ENCODE measurements at regions not wholly inside any gene's neighbourhood (a gene's known extent, or its start where the extent isn't known, plus 50 kb on each side); places are given as distances from the start of the nearest gene placed in this dataset.

DNA sequence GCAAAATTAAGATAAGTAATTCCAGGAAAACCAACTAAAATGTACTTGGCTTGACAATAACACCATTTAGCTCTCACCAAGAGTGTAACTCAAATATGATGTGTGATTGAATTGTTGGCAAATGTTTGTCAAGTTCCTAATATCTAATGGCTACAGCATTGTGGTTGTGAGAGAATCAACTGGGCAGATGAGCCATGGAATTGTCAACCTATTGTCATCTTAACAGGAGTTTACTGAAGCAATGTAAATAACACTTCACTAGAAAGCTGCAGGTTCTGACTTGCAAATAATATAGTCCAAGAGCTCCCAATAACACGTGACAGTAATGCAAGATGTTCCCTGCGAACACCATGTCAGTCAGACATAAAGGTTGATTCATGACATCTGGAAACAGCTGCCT lies 495.2 kb upstream of the MEIS1 start:
- peaks cover 7% of the 10 kb centered on the region for H3K9me3 Mint-ChIP-seq (ENCODE audit: unreplicated experiment)
- no peak for DNase-seq (ENCODE audit: unreplicated experiment)
- H3K27ac Mint-ChIP-seq (ENCODE audit: low read depth, unreplicated experiment): no peak overlapping the region
- TF ChIP-seq, protein P1, sequence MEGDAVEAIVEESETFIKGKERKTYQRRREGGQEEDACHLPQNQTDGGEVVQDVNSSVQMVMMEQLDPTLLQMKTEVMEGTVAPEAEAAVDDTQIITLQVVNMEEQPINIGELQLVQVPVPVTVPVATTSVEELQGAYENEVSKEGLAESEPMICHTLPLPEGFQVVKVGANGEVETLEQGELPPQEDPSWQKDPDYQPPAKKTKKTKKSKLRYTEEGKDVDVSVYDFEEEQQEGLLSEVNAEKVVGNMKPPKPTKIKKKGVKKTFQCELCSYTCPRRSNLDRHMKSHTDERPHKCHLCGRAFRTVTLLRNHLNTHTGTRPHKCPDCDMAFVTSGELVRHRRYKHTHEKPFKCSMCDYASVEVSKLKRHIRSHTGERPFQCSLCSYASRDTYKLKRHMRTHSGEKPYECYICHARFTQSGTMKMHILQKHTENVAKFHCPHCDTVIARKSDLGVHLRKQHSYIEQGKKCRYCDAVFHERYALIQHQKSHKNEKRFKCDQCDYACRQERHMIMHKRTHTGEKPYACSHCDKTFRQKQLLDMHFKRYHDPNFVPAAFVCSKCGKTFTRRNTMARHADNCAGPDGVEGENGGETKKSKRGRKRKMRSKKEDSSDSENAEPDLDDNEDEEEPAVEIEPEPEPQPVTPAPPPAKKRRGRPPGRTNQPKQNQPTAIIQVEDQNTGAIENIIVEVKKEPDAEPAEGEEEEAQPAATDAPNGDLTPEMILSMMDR (IDR thresholded peaks at IDR 0.05; ENCODE audit: unreplicated experiment): no peak
- POLR2A ChIA-PET: interaction anchor here (0.6 to 1.1 kb wide), 3 partner anchors 12 to 809 kb away, joined by 3 to 4 read pairs (median 4); no protein-coding TSS in a partner anchor
- no TSS peak for BruUV-seq (replicated peaks)
- no peak overlapping the region for H3K4me3 Mint-ChIP-seq (ENCODE audit: unreplicated experiment)
- H3K4me1 Mint-ChIP-seq (ENCODE audit: insufficient read depth, unreplicated experiment): peaks cover 18% of the 10 kb centered on the region
- peaks cover 17% of the 10 kb centered on the region for H3K27me3 Mint-ChIP-seq (ENCODE audit: insufficient read depth, unreplicated experiment)
- CTCF ChIA-PET: interaction anchor here (0.7 to 0.8 kb wide), 2 partner anchors 18 to 125 kb away, joined by 3 to 6 read pairs; no protein-coding TSS in a partner anchor
- no peaks in the 10 kb centered on the region for H3K36me3 Mint-ChIP-seq (ENCODE audit: insufficient read depth, unreplicated experiment)
- intact Hi-C loops (cut with micrococcal nuclease): no loop called here

- H3K9me3 Mint-ChIP-seq (ENCODE audit: unreplicated experiment): no peaks in the 10 kb centered on the region
- BruUV-seq (replicated peaks): no TSS peak
- CTCF ChIA-PET: interaction anchor here (0.7 kb wide), 1 partner anchor 19 kb away, joined by 3 read pairs; no protein-coding TSS in a partner anchor
- H3K4me3 Mint-ChIP-seq (ENCODE audit: unreplicated experiment): no peak overlapping the region
- peaks cover 30% of the 10 kb centered on the region for H3K27me3 Mint-ChIP-seq (ENCODE audit: insufficient read depth, unreplicated experiment)
- intact Hi-C loops (cut with micrococcal nuclease): no loop called here
- no peak overlapping the region for H3K27ac Mint-ChIP-seq (ENCODE audit: low read depth, unreplicated experiment)
- peaks cover 18% of the 10 kb centered on the region for H3K4me1 Mint-ChIP-seq (ENCODE audit: insufficient read depth, unreplicated experiment)
- TF ChIP-seq, protein P1 (IDR thresholded peaks at IDR 0.05; ENCODE audit: unreplicated experiment): no peak
- DNase-seq (ENCODE audit: unreplicated experiment): peak; percentile 52
- H3K36me3 Mint-ChIP-seq (ENCODE audit: insufficient read depth, unreplicated experiment): no peaks in the 10 kb centered on the region
- POLR2A ChIA-PET: interaction anchor here (0.6 to 1.5 kb wide), 5 partner anchors 15 to 425 kb away, joined by 3 to 5 read pairs (median 4); no protein-coding TSS in a partner anchor
Observed at GRCh38 chr2:65937379-65938160, 497.4 kb upstream of the MEIS1 start.

DNA sequence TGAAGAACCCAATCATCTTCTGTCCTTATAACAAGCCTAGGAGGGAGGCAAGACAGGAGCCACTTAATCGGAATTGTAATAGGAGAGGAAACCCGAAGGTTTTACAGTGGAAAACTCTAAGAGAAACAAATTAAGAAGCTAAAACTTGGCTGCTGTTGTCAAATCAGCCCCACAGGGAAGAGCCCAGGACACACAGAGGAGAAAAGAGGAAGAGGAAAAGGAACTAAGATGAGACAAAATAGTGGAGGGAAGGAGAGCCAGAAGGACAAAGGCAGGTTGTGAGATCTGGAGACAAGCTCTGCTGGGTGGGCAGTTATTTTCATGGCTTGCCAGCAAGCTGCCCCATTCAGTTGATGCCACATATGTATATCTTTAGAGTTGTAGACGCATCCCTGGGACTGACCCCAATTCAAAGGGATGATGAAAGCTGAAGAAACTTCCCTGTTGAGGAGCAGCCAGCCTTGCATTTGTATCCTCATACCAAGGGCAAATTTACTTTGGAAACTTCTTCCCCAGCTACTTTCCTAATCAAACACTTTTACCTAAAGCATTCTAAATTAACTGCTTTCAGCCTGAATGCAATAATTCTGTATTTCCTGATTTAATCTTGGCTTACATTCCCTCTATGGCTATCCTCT lies 499.8 kb upstream of the MEIS1 start:
- Mint-ChIP-seq H3K36me3 (ENCODE audit: insufficient read depth, unreplicated experiment) (no peaks in the 10 kb centered on the region), H3K27me3 (ENCODE audit: insufficient read depth, unreplicated experiment) (peaks cover 30% of the 10 kb centered on the region), H3K4me1 (ENCODE audit: insufficient read depth, unreplicated experiment) (peaks cover 18% of the 10 kb centered on the region), H3K9me3 (ENCODE audit: unreplicated experiment) (no peaks in the 10 kb centered on the region), H3K27ac (ENCODE audit: low read depth, unreplicated experiment) (no peak overlapping the region), H3K4me3 (ENCODE audit: unreplicated experiment) (no peak overlapping the region)
- intact Hi-C loops (cut with micrococcal nuclease): no loop called here
- TF ChIP-seq, protein P1 (IDR thresholded peaks at IDR 0.05; ENCODE audit: unreplicated experiment): no peak
- ChIA-PET POLR2A (no interaction called here), CTCF (interaction anchor here (0.6 kb wide), 2 partner anchors 13 to 109 kb away, joined by 3 read pairs; no protein-coding TSS in a partner anchor)
- no TSS peak for BruUV-seq (replicated peaks)
- DNase-seq (ENCODE audit: unreplicated experiment): no peak

DNA sequence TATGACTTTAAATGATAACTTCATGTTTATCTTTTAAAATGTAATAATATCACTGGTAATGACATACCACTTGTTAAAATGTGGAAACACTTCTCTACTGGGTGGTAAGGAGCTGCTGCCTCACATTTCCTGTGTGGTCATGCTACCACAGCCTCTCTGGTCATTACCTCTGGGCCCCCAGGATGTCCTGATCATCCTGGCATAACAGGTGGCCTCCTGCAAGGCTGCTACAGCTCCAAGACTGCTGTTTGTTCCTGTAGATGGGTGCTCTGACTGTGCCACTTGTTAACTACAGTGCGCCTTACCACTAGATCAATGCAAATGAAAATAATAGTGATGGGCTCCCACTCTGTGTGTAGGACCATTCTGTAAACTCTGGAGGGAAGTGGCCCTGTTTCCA lies 500.2 kb upstream of the SPRED2 start:
- no peaks in the 10 kb centered on the region for H3K36me3 Mint-ChIP-seq (ENCODE audit: insufficient read depth, unreplicated experiment)
- BruUV-seq (replicated peaks): no TSS peak

More for the DNA sequence above, 500.2 kb upstream of the SPRED2 start:
- Mint-ChIP-seq H3K4me1 (ENCODE audit: insufficient read depth, unreplicated experiment) (peaks cover 4% of the 10 kb centered on the region), H3K27ac (ENCODE audit: low read depth, unreplicated experiment) (no peak overlapping the region), H3K4me3 (ENCODE audit: unreplicated experiment) (no peak overlapping the region), H3K27me3 (ENCODE audit: insufficient read depth, unreplicated experiment) (peaks cover 30% of the 10 kb centered on the region), H3K9me3 (ENCODE audit: unreplicated experiment) (no peaks in the 10 kb centered on the region)
- DNase-seq (ENCODE audit: unreplicated experiment): no peak
- intact Hi-C loops (cut with micrococcal nuclease): no loop called here
- ChIA-PET CTCF (no interaction called here), POLR2A (no interaction called here)
- TF ChIP-seq, protein P1 (IDR thresholded peaks at IDR 0.05; ENCODE audit: unreplicated experiment): no peak

Data from MCF 10A (cell line).